Middle frontal gyrus (tissue), 1 donor: ENCODE measurements at regions not wholly inside any gene's neighbourhood (a gene's known extent, or its start where the extent isn't known, plus 50 kb on each side); places are given as distances from the start of the nearest gene placed in this dataset.

Experiments used
- DNase-seq: peaks from one replicate; pipeline ENCODE4 v3.0.0-alpha.2; 2015; ENCODE audit warnings: low spot score; ENCODE audit errors: extremely low spot score

- no peak for DNase-seq
Observed at GRCh38 chr2:51595836-51596235, 563.9 kb upstream of the NRXN1 start.

DNA sequence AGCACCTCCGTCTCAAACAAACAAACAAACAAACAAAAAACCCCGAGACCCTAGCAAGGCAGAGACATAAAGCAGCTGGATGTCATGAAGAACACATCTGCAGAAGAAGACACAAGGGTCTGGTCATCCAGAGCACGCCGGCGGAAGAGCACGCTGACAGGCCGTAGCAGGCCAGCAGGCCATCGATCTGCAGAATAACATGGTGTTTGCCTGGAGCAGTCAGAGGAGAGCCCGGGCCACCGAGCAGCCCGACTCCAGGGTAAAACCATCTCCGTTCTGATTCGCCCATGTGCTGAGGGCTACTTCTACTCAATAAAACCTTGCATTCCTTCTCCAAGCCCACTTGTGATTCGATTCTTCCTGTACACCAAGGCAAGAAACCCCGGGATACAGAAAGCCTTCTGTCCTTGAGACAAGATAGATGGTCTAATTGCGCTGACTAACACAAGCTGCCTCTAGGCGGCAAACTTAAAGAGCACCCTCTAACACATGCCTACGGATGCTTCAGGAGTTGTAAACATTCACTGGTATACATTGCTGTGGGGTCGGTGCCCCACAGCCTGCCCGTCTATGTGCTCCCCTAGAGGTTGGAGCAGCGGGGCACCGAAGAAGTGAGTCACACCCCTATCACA lies 549.8 kb upstream of the NRXN1 start:
- no peak for DNase-seq

DNA sequence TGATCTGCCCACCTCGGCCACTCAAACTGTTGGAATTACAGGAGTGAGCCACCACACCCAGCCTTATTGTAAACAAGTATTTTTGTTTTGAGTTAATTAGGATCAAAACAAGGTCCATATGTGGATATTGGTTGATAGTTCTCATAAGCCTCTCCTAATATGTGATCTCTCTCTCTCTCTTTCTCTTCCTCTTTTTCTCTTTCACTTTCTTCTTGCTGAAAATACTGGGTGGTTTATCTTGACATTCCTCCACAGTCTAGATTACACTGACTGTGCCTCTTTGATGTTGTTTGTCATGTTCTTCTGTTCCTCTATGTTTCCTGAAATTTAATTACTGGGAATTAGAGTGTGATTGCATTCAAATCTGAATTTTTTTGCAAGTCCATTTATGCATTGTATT lies 547.5 kb upstream of the NRXN1 start:
- DNase-seq, result no peak

DNA sequence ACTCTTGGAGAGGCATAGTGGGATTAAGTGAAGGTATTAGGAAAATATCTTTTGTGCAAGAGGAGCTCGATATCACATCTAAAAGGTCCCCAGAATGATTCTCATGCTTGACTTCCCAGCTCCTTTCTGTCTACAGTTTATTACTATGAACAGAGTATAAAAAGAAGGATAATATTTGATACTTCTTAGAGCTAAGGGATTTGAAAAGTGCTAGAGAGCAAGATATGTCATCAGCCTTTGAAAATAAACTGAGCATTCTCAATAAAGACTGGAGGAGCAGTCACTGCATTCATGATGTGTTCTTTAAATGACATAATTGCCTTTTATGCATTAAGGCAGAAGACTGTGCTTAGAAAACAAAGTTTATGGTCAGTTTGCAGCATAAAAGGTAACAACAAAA lies 543.2 kb upstream of the NRXN1 start:
- DNase-seq, result no peak

DNA sequence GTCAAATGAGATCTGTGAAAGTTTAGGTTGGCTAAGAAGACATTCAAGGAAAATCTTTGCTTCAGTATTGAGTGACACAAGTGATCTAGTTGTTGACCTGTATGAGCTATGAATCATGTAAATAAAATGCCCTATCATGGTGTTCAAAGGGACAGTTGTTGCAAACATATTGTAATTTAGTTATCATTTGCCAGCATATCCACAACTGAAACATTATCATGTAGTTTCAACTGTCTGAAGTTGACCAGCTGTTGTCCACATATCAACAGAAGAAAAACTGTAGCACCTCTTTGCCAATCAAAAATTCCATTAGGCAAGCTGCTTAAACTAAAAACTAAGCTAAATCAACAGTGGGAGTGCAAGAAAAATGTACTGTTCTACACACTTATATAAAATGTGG lies 527.1 kb upstream of the NRXN1 start:
- no peak for DNase-seq

- no peak for DNase-seq
Observed at GRCh38 chr2:51553476-51553875, 521.5 kb upstream of the NRXN1 start.

- DNase-seq, result no peak
Observed at GRCh38 chr2:51535763-51536162, 503.8 kb upstream of the NRXN1 start.

- DNase-seq, result no peak
Observed at GRCh38 chr2:51534166-51534565, 502.2 kb upstream of the NRXN1 start.

DNA sequence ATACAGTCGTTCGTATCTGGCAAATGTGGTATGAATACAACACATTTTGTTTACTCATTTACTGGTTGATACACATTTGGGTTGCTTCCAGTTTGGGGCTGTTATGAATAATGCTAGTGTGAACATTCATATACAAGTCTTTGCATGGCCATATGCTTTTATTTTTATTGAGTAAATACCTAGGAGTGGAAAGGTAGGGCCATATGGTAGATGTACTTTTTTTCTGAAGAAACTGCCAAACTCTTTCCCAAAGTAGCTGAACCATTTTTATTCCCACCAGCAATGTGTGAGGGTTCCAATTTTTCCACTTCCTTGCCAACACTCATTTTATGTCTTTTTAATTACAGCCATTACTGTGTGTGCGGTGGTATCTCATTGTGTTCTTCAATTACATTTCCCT lies 496.2 kb upstream of the NRXN1 start:
- DNase-seq, result no peak

DNA sequence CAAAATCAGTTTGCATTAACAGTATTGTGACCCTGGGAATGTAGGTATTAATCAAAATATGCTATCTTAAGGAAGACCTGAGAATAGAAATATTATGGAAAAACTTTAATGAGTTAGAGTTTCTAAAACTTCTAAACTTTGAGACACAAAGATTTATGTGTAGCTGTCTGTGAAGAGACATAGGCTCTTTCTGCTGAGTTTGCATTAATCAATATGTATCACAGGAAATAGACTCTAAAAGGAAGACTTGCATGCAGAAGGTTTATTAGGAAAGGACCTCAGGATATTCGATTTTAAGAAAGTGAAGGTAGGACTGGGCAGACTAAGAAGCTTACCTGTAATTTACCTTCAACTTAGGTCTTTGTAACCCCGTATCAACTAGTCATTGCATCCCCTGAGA lies 494.8 kb upstream of the NRXN1 start:
- DNase-seq, result no peak

GRCh38 chr2:51516667-51517066 lies 484.7 kb upstream of the NRXN1 start:
- DNase-seq, result no peak

DNA sequence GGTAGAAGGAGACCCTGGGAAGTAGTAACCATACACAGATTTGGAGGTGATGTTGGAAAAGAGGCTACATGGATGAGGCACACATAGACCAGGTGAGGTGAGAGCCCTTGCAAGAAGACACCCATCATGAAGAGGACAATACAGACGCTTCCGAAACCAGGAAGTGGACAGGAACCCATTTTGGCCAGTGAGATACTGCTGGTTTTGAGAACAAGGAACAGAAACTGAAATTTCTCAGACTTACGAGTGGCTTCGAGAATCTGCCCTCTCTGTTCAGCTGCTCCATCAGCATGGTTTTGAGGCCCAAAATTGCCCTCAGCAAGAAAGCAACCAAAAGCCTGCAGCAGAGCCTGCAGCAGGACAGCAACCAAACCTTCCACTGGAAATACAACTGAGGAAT lies 479.1 kb upstream of the NRXN1 start:
- DNase-seq, result no peak

DNA sequence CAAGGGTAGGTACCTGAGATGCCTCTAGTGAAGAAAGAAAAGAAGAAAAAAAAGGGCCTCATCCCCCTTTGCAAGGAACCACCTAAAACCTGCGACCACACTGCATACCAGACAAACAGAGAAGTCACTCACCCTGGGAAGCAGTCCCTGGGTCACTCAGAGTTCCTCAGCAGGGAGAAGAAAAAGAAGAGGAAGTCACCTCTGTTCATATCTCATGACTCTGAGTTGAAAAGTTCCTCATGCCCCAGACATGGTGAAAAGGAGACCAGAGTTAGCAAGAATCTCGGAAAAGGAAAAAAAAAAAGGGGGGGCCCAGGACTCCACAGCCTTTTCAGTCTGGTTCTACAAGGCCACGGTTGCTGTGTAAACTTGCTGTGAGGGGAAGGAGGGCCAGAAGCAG lies 478.4 kb upstream of the NRXN1 start:
- no peak for DNase-seq

GRCh38 chr2:51505533-51505932 lies 473.6 kb upstream of the NRXN1 start:
- DNase-seq, result no peak

DNA sequence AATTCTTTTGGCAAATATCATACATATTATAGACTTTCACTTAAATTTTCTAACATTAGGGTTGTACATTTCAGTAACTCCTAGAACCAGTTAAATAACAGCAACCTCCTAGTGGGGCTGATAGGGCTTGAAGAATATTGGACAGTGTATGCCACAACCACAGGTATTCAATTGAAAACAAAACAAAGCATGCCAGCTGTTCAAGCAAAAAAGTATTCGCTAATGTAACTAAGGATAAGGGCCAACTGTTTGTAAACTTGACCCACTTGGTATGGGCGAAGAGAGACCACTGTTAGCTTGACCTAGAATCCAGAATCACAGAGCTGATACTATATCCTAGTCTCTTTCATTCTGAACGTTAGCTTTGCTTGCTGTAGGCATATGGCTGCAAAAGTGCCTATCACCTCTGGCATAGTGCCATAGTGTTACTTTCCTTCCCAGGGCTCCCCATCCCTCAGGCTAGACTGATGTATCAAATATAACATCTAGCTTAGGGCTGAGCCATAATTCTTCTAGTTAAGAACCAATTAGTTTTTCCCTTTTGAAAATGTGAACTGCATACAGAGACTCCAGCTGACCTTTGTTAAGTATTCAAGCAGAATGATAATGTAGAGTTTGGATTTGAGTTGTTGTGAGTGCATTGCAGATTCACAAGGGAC lies 458.8 kb upstream of the NRXN1 start:
- DNase-seq, result no peak

DNA sequence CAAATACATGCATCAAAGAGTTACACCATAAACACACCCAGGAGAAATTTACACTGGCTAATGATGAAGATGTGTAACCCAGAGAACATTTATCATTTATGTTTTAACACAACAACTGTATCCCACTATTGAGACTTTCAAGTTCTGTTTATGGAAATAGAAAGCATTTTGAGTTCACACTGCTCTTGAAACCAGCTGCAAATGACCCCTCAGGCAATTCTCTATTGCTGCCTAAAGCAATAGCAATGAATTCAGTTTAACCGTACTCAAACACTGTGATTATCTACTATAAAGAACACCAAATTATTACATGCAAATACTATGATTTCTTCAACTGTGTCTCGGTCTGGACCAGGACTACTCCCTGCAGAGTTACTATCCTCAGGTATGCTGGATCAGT lies 452.7 kb upstream of the NRXN1 start:
- DNase-seq, result no peak

- DNase-seq, result no peak
Observed at GRCh38 chr2:51483720-51484119, 451.8 kb upstream of the NRXN1 start.

DNA sequence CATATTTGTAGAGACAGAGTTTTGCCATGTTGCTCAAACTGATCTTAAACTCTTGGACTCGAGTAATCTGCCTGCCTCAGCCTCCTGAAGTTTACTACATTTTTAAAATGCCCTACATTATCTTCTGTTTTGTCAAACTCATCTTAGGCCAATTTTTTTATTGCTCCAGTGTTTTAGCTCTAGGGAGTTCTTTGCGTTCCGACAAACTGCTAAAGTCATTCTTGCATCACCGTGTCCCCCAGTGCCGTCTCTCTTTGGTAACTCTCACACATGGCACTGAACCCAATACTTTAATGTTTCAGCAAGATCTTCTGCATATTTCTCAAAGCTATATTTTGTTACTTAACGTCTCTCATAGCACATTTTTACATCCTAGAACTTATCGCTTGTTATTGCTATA lies 440.9 kb upstream of the NRXN1 start:
- DNase-seq, result no peak

GRCh38 chr2:51472300-51472699 lies 440.4 kb upstream of the NRXN1 start:
- DNase-seq, result no peak

DNA sequence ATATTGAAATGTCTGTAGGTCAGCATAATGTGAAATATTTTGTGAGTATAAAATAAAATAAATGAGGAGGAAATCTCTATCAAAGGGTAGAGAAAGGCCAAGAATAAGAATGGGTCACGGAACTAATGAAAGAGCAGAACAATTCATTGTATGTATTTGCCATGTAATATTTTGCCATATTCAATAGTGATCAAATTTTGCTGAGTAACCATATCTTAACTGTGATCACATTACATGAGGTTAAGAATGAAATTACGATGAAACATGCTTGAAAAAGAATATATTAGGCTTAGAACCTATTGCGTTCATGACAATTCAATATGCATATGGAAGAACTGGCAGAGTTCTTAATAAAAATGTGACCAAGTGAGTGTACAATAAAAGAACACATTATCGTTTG lies 437.2 kb upstream of the NRXN1 start:
- no peak for DNase-seq

DNA sequence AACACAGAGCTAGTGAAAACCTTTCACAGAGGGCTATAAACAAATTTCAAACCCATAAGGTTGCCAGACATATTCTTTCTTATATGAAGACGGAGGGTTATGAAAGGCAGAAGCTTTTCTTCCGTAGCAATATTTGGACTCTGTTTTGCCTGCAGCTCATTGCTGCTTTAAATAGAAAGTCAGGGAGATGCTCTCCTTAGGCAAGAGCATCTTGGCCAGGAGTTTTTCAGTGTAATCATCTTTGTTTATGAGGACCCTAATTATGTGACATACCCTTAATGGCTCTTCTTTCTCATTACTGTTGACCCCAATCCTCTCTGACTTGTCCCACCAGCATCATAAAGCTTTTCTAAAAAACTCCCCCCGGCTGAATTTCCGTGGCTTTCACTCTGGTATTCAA lies 433.4 kb upstream of the NRXN1 start:
- DNase-seq, result no peak

- DNase-seq, result no peak
Observed at GRCh38 chr2:51454177-51454576, 422.2 kb upstream of the NRXN1 start.

GRCh38 chr2:51448911-51449310 lies 417.0 kb upstream of the NRXN1 start:
- no peak for DNase-seq

DNA sequence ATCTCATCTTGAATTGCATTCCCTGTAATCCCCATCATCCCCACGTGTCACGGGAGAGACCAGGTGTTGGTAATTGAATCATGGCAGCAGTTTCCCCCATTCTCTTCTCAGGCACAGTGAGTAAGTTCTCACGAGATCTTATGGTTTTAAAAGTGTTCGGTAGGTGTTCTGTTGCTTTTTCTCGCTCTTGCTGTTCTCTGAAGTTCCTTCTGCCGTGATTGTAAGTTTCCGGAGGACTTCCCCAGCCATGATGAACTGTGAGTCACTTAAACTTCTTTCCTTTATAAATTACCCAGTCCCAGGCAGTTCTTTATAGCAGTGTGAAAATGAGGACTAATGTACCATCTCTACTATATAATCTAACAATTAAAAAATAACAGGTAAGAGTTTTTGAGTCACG lies 409.9 kb upstream of the NRXN1 start:
- DNase-seq, result no peak
